Mesodermal cell (in vitro differentiated cells): ENCODE measurements at regions not wholly inside any gene's neighbourhood (a gene's known extent, or its start where the extent isn't known, plus 50 kb on each side); places are given as distances from the start of the nearest gene placed in this dataset.

Experiments used
- H3K27ac ChIP-seq: 2 replicates; pipeline ENCODE4 v1.7.0; 2013; ENCODE audit warnings: mild to moderate bottlenecking, low read depth, low read length, moderate library complexity; ENCODE audit not compliant: severe bottlenecking
- H3K36me3 ChIP-seq: 2 replicates; pipeline ENCODE4 v1.7.1; 2013; ENCODE audit warnings: mild to moderate bottlenecking, low read length, moderate library complexity; ENCODE audit not compliant: control insufficient read depth, insufficient read depth
- H3K4me1 ChIP-seq: one replicate; pipeline ENCODE4 v1.7.1; 2013; ENCODE audit warnings: mild to moderate bottlenecking, low read length; ENCODE audit not compliant: insufficient read depth, control insufficient read depth, poor library complexity, severe bottlenecking
- H3K4me3 ChIP-seq: 2 replicates; pipeline ENCODE4 v1.7.0; 2013; ENCODE audit warnings: low read length, control low read depth, mild to moderate bottlenecking; ENCODE audit not compliant: insufficient read depth, poor library complexity, severe bottlenecking; ENCODE audit errors: extremely low read depth
- H3K9me3 ChIP-seq: 2 replicates; pipeline ENCODE4 v1.7.1; 2013; ENCODE audit warnings: mild to moderate bottlenecking, low read length, moderate library complexity; ENCODE audit not compliant: control insufficient read depth
- WGBS, 2 experiments: methylation state at CpG; one replicate each; pipeline ENCODE4 v1.1.5; 2013; ENCODE audit warnings: missing lambda C conversion rate in 2 of 2; ENCODE audit not compliant: insufficient coverage in 2 of 2; 5-methylcytosine and 5-hydroxymethylcytosine counted together

DNA sequence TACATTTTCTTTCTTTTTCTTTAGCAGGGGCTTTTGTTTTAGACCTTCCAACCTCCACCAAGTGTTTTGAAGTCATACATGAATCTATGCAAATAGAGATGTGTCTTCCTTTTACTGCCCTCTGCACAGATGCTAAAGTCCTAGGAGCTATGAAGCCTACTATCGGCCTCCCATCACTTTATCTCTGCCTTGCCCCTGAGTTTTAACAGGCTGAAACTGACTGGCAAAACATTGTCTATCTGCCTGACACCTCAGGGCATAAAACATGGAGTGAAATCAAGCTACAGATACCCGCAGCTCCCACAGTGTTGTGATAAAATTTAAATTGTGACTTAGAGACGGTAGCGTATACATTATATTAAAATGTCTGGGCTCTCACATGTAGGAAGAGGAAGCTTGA, 604.6 kb upstream of the C9orf72 start:
- Histone ChIP-seq H3K4me1 (no peaks in the 10 kb centered on the region), H3K4me3 (no peak overlapping the region), H3K27ac (no peak overlapping the region), H3K36me3 (no peaks in the 10 kb centered on the region), H3K9me3 (no peaks in the 10 kb centered on the region)
- WGBS, 2 experiments: 79 to 100% methylated on average over 1 to 4 of the region's 4 CpGs

DNA sequence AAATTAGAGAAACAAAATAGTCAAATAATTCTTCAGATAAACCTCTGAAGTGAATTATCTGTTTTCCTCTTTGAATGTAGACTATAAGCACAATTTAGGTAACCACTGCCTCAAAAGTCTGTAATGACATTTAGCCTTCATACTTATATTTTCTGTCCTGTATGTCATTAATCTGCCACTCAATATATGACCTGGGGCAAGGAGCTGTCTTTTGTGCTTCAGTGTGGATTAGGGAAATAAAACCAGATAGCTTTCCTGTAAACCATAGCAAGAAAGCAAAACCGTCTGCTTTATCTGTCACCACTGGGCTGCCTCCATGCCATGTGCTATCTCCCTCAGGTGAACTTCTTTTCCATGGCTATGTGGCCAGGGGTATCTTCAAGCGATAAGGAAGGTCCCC, 606.6 kb upstream of the C9orf72 start:
- WGBS, 2 experiments: 100% methylated on average over 1 of the region's 2 CpGs; no CpG with 5 or more reads in 1 of the 2 experiments
- no peak overlapping the region for H3K27ac ChIP-seq
- no peak overlapping the region for H3K4me3 ChIP-seq
- H3K36me3 ChIP-seq: no peaks in the 10 kb centered on the region
- no peaks in the 10 kb centered on the region for H3K4me1 ChIP-seq
- no peaks in the 10 kb centered on the region for H3K9me3 ChIP-seq

DNA sequence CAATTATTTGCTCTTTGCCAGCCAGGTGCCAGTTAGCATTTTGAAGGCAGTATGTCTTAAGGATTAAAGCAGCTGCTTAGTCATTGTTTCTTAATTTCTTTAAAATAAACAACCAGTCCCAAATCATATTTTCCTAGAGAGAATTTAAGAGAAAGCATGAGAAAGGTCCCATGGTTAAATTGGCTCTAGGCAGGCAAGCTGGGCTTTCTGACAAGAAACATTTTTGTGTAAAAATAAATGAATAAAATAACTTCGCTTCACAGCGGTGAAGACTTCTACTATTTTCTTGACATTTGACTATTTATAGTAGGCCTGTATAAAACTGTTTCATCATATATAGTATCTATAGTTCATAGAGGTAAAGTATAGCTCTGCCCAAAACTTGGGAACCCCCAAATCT, 617.7 kb upstream of the C9orf72 start:
- H3K4me3 ChIP-seq: no peak overlapping the region
- no peaks in the 10 kb centered on the region for H3K4me1 ChIP-seq
- no peaks in the 10 kb centered on the region for H3K9me3 ChIP-seq
- H3K36me3 ChIP-seq: no peaks in the 10 kb centered on the region
- no peak overlapping the region for H3K27ac ChIP-seq
- no CpG with 5 or more reads among the region's 2 CpGs for whole genome bisulfite sequencing, 2 experiments

DNA sequence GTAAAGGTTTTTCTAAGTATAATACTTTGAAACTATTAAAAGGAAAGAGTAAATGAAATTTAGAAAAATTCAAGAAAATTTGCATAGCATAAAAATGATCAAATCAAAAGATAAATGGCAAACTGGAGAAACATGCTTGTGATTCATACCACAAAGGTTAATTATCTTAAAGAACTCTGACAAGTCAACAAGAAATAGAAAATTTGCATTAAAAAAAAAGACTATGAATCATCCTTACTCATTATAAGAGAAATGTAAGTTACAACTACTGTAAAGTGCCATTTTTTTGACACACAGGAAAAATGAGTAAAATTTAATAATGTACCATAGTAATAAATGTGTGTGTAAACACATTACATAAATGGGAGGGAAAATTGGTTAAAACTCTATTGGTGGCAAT, 624.4 kb upstream of the C9orf72 start:
- H3K9me3 ChIP-seq: no peaks in the 10 kb centered on the region
- H3K4me1 ChIP-seq: no peaks in the 10 kb centered on the region
- H3K4me3 ChIP-seq: no peak overlapping the region
- H3K36me3 ChIP-seq: no peaks in the 10 kb centered on the region
- no peak overlapping the region for H3K27ac ChIP-seq

DNA sequence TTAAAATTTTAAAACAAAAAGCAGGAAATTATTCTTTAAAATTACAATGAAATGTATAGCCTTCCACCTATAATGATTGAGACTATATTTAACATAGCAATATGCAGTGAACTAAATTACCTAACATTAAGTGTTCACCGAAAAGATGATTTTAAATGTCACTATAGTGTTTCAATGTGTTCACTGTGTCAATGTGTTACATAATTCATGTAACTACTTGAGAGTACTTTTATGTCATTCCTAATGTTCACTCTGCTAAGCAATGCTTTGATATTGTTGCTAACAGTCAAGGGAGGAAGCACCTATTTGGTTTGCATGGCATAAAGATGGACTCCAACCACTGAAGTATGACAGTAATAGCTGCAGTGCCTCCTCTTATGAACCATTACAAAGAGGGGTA, 629.8 kb upstream of the C9orf72 start:
- WGBS, 2 experiments: no CpG with 5 or more reads among the region's 1 CpG
- no peaks in the 10 kb centered on the region for H3K4me1 ChIP-seq
- H3K27ac ChIP-seq: no peak overlapping the region
- H3K4me3 ChIP-seq: no peak overlapping the region
- no peaks in the 10 kb centered on the region for H3K9me3 ChIP-seq
- no peaks in the 10 kb centered on the region for H3K36me3 ChIP-seq

DNA sequence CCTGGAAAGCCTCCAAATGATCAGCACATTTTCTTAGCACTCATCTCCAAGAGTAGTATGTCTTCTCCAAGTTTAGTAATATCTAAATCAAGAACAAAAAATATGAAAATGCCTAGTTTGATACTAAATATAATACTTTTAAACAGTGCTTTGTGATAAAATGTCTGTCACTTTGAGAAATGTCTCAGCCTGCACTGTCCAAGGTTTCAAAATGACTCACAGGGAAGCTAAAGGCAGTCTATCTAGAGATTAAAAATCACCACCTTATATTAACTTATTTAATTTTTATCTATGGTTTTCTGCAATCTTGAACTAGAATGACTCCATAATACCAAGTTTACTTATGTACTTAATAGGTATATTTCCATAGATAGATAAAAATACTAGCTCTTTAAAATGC, 633.0 kb upstream of the C9orf72 start:
- no peak overlapping the region for H3K4me3 ChIP-seq
- no peak overlapping the region for H3K27ac ChIP-seq
- H3K36me3 ChIP-seq: no peaks in the 10 kb centered on the region
- H3K9me3 ChIP-seq: no peaks in the 10 kb centered on the region
- H3K4me1 ChIP-seq: no peaks in the 10 kb centered on the region

DNA sequence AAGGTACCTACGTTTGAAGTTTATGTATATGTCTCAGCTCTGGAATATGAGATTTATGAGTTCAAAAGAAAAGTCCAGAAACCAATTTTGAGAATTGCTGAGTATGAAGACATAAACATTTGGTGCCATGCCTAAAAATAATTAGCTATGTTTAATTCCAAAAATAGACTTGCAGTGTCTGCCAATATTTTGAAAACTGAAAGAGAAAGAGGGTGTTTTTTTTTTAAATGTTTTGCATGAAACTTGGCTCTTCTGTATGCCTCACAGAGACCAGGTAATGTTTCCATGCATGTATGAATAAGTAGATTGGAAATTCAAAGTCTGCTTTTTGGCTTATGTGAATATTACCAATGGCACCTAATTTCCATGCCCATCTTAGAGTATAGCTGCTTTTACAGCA, 634.4 kb upstream of the C9orf72 start:
- 80% methylated on average over 1 of the region's 1 CpG; no CpG with 5 or more reads in 1 of the 2 experiments for WGBS, 2 experiments
- Histone ChIP-seq H3K4me1 (no peaks in the 10 kb centered on the region), H3K4me3 (no peak overlapping the region), H3K27ac (no peak overlapping the region), H3K36me3 (no peaks in the 10 kb centered on the region), H3K9me3 (no peaks in the 10 kb centered on the region)

DNA sequence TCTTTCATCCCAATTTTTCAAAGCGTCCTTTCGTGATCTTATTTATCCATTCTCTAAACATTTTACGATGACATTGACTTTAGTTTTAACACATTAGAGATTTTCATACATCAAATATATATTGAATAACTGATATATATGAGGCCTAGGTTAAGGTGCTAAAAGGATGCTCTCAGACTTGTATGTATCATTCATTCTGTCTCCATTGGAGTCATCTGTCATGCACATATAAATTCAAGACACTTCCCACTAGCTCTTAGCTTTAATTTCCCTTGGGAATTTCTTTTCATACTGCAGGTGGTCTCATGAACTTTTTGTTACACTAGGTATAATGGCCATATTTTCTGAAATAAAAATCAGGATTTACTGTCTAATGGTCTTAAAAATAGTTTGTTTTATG, 635.8 kb upstream of the C9orf72 start:
- H3K4me1 ChIP-seq: peaks cover 3% of the 10 kb centered on the region
- H3K9me3 ChIP-seq: no peaks in the 10 kb centered on the region
- no CpG with 5 or more reads among the region's 3 CpGs for WGBS, 2 experiments
- no peak overlapping the region for H3K27ac ChIP-seq
- H3K36me3 ChIP-seq: no peaks in the 10 kb centered on the region
- H3K4me3 ChIP-seq: no peak overlapping the region

DNA sequence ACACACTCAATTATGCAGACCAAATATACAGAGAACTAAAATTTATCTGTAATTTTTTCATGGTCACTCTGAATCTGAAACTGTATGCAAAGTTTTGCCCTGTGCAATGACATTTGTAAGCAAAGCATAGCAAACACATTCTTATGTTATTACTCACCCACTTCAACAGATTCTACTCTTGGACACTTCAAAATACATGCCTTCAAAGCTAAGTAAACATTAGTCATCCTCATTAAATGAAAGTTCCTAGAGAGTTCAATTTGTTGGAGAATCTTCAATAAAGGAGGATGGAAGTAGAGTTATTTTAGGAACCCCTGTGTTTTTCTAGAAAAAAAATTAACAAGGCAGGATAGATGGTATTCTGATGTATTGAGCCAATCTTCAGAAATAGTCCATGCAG, 639.7 kb upstream of the C9orf72 start:
- Histone ChIP-seq H3K4me3 (no peak overlapping the region), H3K27ac (peak overlapping the region; percentile 82), H3K36me3 (no peaks in the 10 kb centered on the region), H3K9me3 (no peaks in the 10 kb centered on the region), H3K4me1 (peaks cover 3% of the 10 kb centered on the region)

DNA sequence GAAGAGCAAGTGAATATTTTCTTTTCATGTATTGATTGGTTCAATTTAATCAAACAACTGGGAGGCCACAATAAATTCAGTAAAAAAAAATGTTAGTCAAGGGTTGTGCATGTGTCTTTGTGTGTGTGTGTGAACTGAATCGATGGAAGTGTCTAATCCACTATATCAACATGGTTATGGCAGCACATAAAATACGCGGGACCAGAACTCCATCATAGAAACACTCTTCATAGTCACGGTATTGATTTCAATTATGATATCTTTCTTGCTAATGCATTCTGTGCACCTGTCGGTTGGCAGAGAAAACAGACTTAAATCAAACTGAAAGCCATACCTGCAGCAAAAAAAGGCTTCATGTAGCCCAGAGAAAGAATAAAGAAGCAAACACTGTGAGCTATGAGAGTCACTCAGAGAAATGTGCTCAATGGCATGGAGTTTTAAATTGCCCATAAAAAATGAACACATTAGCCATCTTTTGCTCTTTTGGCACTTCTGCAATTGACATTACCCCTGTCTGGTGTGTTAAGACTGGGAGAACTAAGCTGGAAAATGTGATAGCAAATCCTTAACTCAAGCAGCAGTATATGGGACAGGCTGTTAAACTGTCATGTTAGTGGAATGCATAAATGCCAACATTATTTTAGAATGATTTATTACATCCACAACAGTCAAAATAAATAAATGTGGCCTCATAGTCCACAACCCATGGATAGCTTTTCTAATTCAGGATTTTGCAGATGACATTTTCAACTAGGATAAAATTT, 642.4 kb upstream of the C9orf72 start:
- no CpG with 5 or more reads among the region's 5 CpGs for WGBS, 2 experiments
- H3K27ac ChIP-seq: no peak overlapping the region
- H3K4me3 ChIP-seq: no peak overlapping the region
- H3K4me1 ChIP-seq: peaks cover 3% of the 10 kb centered on the region
- H3K36me3 ChIP-seq: no peaks in the 10 kb centered on the region
- H3K9me3 ChIP-seq: no peaks in the 10 kb centered on the region

DNA sequence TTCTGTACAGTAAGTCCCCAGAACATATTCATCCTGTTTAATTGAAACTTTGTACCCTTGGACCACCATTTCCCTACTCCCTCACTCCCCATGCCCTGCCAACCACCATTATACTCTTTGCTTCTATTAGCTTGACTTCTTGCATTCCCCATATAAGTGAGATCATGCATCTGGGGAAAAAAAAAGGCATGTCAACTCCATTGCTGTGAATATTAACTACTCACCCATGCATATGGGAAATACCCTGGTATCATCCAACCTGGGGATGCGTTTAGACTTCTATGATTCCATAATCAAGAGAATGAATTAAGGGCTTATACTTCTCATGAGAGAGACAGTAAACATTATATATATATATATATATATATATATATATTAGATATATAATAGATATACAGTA, 659.4 kb upstream of the C9orf72 start:
- WGBS, 2 experiments: no CpG with 5 or more reads among the region's 1 CpG
- no peaks in the 10 kb centered on the region for H3K36me3 ChIP-seq
- no peak overlapping the region for H3K27ac ChIP-seq
- H3K4me1 ChIP-seq: peaks cover 7% of the 10 kb centered on the region
- H3K9me3 ChIP-seq: no peaks in the 10 kb centered on the region
- no peak overlapping the region for H3K4me3 ChIP-seq
